ENCODE measurements at regions not wholly inside any gene's neighbourhood (a gene's known extent, or its start where the extent isn't known, plus 50 kb on each side); places are given as distances from the start of the nearest gene placed in this dataset.
"Not testable (repeated sequence)": the region's sequence is repeated elsewhere in the genome, so short reads cannot be mapped to it uniquely, and the experiment has no call there.

- DNase-seq (ENCODE audit: insufficient read length) (no peak), FAIRE-seq (no peak)
- no peak for TF ChIP-seq POLR2A (IDR thresholded peaks at IDR 0.05; ENCODE audit: low read depth, low read length)
- TF ChIP-seq POLR2AphosphoS5 (IDR thresholded peaks at IDR 0.05; ENCODE audit: low read depth, low read length) = no peak
- TF ChIP-seq TAF1 (IDR thresholded peaks at IDR 0.05; ENCODE audit: borderline replicate concordance, low read depth, low read length) = no peak
Measured at GRCh38 chrX:1700757-1701156, 85.9 kb downstream of the ASMT start.

- FAIRE-seq; DNase-seq (ENCODE audit: insufficient read length): not testable (repeated sequence)
Measured at GRCh38 chrX:1701396-1701901, 86.6 kb downstream of the ASMT start.

- FAIRE-seq; DNase-seq (ENCODE audit: insufficient read length): not testable (repeated sequence)
Measured at GRCh38 chrX:1702142-1702541, 87.3 kb downstream of the ASMT start.

GRCh38 chrX:1702557-1702956 is 87.7 kb downstream of the ASMT start:
- FAIRE-seq; DNase-seq (ENCODE audit: insufficient read length): not testable (repeated sequence)

- DNase-seq (ENCODE audit: insufficient read length); FAIRE-seq: not testable (repeated sequence)
Measured at GRCh38 chrX:1709277-1709676, 94.4 kb downstream of the ASMT start.

GRCh38 chrX:1713296-1713695 is 98.4 kb downstream of the ASMT start:
- DNase-seq (ENCODE audit: insufficient read length) (no peak), FAIRE-seq (no peak)
- TF ChIP-seq POLR2AphosphoS5 (IDR thresholded peaks at IDR 0.05; ENCODE audit: low read depth, low read length) = no peak
- TF ChIP-seq POLR2A (IDR thresholded peaks at IDR 0.05; ENCODE audit: low read depth, low read length) = no peak
- TF ChIP-seq TAF1 (IDR thresholded peaks at IDR 0.05; ENCODE audit: borderline replicate concordance, low read depth, low read length) = no peak

- TF ChIP-seq POLR2A (IDR thresholded peaks at IDR 0.05; ENCODE audit: low read depth, low read length) (no peak), TAF1 (IDR thresholded peaks at IDR 0.05; ENCODE audit: borderline replicate concordance, low read depth, low read length) (no peak), POLR2AphosphoS5 (IDR thresholded peaks at IDR 0.05; ENCODE audit: low read depth, low read length) (no peak)
- FAIRE-seq (no peak), DNase-seq (ENCODE audit: insufficient read length) (no peak)
Measured at GRCh38 chrX:1717373-1717772, 102.5 kb downstream of the ASMT start.

GRCh38 chrX:1719270-1719669 is 104.4 kb downstream of the ASMT start:
- FAIRE-seq (no peak), DNase-seq (ENCODE audit: insufficient read length) (no peak)
- TF ChIP-seq POLR2A (IDR thresholded peaks at IDR 0.05; ENCODE audit: low read depth, low read length) = no peak

GRCh38 chrX:1720836-1721235 is 106.0 kb downstream of the ASMT start:
- DNase-seq (ENCODE audit: insufficient read length) (no peak), FAIRE-seq (no peak)
- TF ChIP-seq POLR2AphosphoS5 (IDR thresholded peaks at IDR 0.05; ENCODE audit: low read depth, low read length) (no peak), TAF1 (IDR thresholded peaks at IDR 0.05; ENCODE audit: borderline replicate concordance, low read depth, low read length) (no peak), POLR2A (IDR thresholded peaks at IDR 0.05; ENCODE audit: low read depth, low read length) (no peak)

GRCh38 chrX:1725472-1725871 is 110.6 kb downstream of the ASMT start:
- no peak for DNase-seq (ENCODE audit: insufficient read length)
- FAIRE-seq = no peak
- no peak for TF ChIP-seq POLR2A (IDR thresholded peaks at IDR 0.05; ENCODE audit: low read depth, low read length)
- no peak for TF ChIP-seq TAF1 (IDR thresholded peaks at IDR 0.05; ENCODE audit: borderline replicate concordance, low read depth, low read length)
- TF ChIP-seq POLR2AphosphoS5 (IDR thresholded peaks at IDR 0.05; ENCODE audit: low read depth, low read length) = no peak

- DNase-seq (ENCODE audit: insufficient read length) (no peak), FAIRE-seq (no peak)
- TF ChIP-seq TAF1 (IDR thresholded peaks at IDR 0.05; ENCODE audit: borderline replicate concordance, low read depth, low read length) (no peak), POLR2AphosphoS5 (IDR thresholded peaks at IDR 0.05; ENCODE audit: low read depth, low read length) (no peak), POLR2A (IDR thresholded peaks at IDR 0.05; ENCODE audit: low read depth, low read length) (no peak)
Measured at GRCh38 chrX:1727531-1728027, 112.7 kb downstream of the ASMT start.

GRCh38 chrX:1734806-1735205 is 119.9 kb downstream of the ASMT start:
- DNase-seq (ENCODE audit: insufficient read length) (no peak), FAIRE-seq (no peak)

GRCh38 chrX:1741816-1742394 is 127.0 kb downstream of the ASMT start:
- no peak for FAIRE-seq
- no peak for DNase-seq (ENCODE audit: insufficient read length)
- TF ChIP-seq POLR2AphosphoS5 (IDR thresholded peaks at IDR 0.05; ENCODE audit: low read depth, low read length) (no peak), POLR2A (IDR thresholded peaks at IDR 0.05; ENCODE audit: low read depth, low read length) (no peak), TAF1 (IDR thresholded peaks at IDR 0.05; ENCODE audit: borderline replicate concordance, low read depth, low read length) (no peak)

More at GRCh38 chrX:1734806-1735205, 119.9 kb downstream of the ASMT start:
- TF ChIP-seq POLR2A (IDR thresholded peaks at IDR 0.05; ENCODE audit: low read depth, low read length) (no peak), TAF1 (IDR thresholded peaks at IDR 0.05; ENCODE audit: borderline replicate concordance, low read depth, low read length) (no peak), POLR2AphosphoS5 (IDR thresholded peaks at IDR 0.05; ENCODE audit: low read depth, low read length) (no peak)

Data from GM12892 (cell line).